HG03565 (cell line): ENCODE measurements at regions not wholly inside any gene's neighbourhood (a gene's known extent, or its start where the extent isn't known, plus 50 kb on each side); places are given as distances from the start of the nearest gene placed in this dataset.

Source experiments
- ATAC-seq: cut with Tn5 transposase; IDR thresholded peaks from one replicate; pipeline ENCODE4 v1.9.1; 2021; ENCODE audit warnings: mild to moderate bottlenecking, moderate library complexity; ENCODE audit not compliant: unreplicated experiment

DNA sequence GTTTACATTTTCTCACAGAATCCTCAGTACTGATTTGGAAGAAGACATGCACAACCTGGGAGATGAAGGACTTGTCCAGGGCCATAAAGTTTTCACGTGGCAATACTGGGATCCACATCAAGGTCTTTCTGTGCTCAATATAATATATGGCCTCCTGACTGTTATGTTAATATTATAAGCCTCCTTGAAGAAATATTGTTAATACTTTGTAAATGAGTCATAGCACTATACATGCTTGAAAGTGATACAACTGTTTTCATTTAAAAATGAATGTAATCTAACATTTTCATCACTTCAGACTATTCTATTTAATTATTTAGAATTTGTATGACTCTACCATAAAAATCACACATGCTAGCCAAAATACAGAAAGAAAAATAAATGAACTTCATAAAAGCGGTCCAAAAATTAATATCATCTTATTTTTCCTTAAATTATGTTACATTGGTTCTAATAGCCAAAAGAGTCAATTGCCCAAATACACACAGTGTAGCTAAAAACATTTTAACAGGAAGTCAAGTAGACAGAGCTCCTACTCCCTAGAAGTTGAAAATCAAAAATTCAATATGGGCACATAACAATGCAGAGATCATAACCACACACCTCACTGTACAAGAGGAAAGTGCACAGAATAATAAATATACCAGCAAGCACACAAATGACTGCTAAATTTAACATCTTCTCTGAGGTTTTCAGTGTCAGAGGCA, 188.0 kb upstream of the HDDC2 start:
- no peak for ATAC-seq

DNA sequence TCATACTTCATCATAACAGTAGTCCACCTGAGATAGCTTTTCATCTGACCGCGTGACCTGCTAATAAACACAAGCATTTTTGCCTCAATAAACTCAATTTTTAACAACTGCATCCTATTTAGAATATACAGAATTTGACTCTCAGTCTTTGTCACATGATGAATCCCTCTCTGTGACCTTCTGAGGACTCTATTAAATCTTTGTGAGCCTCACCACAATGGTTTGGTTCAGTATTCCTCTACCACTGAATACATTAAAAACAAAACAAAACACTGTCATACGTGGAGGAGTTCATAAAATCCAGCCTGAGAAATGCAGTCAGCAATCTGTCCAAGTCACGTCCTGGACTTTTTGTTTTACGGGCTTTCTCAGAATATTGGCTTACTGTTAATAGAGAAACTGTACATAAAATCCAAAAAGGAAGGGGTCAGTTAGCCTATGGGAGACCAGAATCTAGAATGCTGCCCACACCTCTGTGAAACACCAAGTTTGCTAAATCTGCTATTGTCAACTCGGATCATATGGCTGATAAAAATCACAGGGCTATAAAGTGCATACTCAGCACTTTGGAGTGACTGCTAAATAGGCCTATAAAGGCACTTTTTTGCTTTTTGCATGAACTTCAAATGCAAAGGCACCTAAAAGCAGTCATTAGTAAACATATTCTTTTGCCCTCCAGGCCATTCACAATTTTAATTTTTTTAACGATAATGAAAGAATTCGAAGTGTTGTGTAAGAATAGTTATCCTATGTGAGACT, 190.3 kb upstream of the HDDC2 start:
- no peak for ATAC-seq

DNA sequence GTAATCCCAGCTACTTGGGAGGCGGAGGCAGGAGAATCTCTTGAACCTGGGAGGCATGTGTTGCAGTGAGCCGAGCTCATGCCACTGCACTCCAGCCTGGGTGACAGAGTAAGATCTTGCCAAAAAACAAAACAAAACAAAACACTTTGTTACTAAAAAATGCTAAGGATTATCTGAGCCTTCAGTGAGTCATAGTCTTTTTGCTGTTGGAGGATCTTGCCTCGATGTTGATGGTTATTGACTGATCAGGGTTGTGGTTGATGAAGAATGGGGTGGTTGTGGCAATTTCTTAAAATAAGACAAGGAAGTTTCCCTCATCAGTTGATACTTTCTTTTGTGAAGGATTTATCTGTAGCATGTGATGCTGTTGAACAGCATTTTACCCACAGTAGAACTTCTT, 196.8 kb upstream of the HDDC2 start:
- no peak for ATAC-seq

DNA sequence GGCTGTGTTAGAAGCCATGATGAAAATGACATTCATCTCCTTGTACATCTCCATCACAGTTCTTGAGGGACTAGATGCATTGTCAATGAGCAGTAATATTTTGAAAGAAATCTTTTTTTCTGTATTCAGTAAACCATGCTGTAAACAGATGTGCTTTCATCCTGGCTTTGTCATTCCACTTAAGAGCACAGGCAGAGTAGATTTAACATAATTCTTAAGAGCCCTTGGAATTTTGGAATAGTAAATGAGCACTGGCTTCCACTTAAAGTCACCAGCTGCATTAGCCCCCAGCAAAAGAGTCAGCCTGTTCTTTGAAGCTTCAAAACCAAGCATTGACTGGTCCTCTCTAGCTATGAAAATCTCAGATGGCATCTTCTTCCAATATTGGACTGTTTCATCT, 197.8 kb upstream of the HDDC2 start:
- ATAC-seq, result no peak

DNA sequence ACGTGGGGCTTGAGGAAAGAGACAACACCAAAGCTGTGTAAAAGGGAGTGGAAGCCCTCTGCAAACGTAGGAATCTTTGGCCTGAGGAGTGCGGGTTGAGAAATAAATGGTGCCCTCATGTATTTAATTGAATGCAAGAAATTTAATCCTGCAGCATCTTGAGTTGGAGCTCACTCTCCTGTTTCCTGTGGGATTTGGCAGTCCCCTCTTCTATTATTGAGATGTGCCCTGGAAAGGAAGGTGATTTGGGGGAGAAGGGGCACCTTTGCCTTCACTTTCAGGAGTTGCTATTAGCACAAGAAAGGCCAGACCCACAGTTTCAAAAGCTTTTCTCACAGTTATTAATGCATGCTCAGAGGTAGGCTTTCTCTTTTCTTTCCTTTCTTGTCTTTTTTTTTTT, 201.4 kb upstream of the HDDC2 start:
- ATAC-seq, result no peak

DNA sequence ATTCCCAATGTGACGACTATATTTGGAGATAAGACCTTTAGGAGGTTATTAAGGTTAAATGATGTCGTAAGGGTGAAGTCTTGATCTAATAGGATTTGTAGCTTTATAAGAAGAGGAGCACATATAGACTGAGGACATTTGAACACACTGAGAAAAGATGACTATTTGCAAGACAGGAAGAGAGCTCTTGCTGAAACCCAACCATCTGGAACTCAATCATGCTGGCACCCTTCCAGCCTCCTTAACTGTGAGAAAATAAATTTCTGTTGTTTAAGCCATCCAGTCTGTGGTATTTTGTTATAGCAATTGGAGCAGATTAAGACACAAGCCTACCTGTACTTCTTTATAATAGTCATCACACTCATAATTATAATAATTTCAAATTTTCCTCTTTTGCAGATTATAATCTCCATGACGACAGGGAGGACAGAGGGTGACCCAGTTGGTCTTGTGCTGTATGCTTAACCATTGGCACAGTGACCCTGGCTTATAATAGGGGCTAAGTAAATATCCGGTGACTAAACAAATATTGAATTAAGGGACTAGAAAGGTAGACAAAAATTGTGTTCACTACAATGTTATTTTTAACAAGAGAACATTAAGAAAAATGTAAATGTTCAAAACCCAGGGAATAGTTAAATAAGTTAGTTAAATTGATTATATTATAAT, 206.4 kb upstream of the HDDC2 start:
- no peak for ATAC-seq

DNA sequence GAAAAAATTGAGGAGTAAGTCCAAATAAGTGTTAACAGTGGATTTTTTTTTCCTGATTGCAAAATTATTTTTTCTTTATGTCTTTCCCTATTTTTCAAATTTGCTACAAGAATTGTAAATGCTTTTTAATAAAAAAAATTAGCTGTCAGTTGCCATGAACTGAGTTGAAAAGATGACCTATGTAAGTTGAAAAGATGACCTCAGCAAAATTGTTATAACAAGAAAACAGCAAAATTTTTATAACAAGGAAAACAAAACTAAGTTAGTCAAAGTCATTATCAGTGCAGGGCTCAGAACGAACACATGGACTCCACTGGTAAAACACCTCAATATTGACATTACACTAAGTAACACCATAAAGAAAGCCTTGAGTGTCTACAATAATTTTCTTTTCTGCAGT, 207.0 kb upstream of the HDDC2 start:
- ATAC-seq, result no peak

DNA sequence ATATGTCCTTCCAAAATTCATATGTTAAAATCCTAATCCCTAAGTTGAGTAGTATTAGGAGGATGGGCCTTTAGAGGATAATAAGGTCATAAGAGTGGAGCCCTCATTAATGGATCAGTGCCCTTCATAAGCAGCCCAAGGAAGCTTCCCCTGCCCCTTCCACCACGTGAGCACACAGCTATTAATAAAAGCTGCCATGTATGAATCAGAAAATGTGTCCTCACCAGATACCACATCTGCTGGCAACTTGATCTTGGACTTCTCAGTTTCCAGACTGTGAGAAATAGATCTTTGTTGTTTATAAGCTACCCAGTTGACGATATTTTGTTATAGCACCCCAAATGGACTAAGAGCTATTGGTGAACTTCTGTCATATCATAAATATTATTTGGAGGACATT, 207.7 kb upstream of the HDDC2 start:
- ATAC-seq, result no peak

DNA sequence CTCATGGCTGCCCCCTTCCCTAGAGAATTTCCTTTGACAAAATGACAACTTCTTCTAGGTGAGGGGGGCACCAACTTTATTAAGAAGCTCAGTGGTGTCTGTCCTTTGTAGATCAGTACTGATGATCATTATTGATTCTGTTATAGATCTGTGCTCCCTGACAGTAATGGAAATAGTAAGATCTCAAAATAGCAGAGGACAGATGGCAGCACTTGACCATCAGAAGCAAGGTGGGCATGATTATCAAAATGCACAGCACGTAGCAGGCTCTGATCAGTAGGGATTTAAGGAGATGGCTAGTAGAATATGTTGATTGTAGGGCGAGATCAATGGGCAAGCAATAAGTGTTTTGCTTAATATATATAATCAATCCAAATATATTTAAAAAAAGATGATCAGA, 208.6 kb upstream of the HDDC2 start:
- ATAC-seq, result no peak

DNA sequence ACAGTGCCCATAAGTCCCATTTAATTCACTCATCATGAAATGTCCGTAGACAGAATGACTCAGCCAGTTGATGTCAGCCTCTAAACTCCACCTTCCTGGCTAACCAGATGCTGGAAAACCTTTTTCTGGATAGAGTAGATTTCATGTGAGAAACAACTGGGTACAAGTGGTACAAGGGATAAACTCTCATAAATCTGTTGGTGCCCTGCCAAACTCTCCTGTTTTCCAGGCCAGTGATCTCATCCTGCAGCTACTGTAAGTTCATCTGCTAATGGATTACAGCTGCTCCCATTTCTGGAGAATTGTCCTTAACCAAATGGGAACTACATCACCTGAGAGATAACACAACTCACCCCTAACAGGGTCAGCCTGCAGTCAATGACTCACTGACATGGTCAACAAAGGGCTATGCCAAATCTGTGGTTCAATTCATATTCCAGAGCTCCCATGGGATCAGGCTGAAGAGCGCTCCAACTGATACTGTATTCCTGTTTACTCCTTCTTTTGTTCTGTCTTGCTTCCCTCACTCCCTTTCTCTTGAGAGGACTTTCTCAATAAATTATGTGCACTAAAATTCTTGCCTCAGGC, 210.1 kb upstream of the HDDC2 start:
- no peak for ATAC-seq

DNA sequence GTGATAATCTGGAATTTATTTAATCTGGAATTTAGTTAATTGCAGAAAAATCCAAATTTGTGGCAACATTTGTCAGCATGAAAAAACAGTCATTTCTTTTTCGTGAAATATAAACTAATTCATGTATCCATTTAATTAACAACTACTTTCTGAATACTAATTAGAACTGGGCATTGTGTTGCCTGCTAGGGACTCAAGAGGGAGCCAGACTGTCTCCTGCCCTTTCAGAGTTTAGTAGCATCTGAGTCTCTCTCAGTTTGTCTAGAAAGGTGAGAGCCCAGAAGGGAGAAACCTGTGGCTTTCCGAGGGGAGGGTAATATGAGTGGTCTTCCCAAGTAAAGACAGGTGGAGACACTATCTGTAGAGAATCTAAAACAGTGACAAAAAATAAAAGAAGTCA, 210.9 kb upstream of the HDDC2 start:
- ATAC-seq, result peak; percentile 63

DNA sequence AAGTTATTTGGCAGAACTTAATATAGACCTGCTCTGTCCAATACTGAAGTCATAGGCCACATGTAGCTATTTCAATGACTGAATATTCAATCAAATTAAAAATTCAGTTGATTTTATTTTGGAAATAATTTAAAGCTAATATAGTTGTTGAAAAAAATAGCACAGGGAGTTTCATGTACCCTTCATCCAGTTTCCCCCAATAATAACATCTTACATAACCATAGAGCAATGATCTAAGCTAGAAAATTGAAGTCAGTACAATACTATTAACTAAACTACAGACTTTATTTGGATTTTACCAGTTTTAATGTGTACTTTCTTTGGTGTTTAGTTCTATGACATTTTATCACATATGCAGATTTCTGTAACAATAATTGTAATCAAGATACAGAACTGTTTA, 212.2 kb upstream of the HDDC2 start:
- no peak for ATAC-seq

DNA sequence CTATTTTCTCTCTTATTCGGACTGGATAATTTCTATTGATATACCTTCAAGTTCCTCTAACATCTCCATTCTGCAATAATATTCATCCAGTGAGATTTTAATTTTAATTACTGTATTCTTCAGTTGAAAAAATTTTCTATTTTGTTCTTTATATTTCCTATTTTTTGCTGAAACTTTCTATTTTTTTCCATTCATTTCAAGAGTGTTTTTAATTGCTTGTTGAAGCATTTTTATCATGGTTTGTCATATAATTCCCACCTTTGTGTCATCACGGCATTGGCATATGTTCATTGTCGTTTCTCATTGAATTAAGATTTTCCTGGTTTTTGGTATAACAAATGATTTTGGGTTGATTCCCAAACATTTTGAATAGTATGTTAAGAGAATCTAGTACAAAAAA, 214.9 kb upstream of the HDDC2 start:
- no peak for ATAC-seq

DNA sequence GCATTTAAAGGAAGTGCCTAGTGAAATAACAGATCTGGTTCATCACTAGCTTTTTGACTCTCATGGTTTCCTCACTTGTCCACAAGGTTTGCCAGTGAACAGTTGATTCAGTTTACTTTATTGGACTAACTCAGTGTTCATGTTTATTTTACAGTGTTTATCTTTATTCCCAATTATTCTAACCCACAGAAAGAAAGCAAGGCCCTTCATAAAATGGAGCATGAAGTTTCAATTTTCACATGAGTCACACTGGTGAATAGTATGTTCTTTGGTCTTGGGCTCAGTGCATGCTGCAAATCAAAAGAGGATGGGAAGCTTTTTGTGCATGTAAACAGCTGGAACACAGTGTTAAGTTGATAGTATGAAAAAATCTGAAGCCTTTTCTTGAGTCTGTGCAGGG, 217.6 kb upstream of the HDDC2 start:
- ATAC-seq, result no peak

DNA sequence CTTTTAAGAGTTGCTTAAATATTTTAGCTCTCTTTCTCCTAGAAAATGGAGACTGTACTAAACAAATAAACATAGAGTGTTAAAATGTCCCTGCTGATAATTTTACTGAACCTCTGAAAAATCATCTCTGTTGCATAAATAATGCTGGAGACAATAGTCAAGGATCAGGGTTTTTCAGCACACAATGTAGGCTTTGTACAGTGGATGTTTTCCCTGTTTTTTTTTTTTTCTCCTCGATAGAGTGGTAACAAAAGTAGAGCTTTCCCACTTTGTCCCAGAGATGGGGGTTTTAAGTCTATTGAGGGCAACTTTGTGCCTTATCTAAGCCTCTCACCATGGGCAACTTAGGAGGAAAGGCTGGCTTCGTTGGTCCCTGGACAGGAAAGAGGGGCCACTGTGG, 222.6 kb upstream of the HDDC2 start:
- ATAC-seq, result no peak

DNA sequence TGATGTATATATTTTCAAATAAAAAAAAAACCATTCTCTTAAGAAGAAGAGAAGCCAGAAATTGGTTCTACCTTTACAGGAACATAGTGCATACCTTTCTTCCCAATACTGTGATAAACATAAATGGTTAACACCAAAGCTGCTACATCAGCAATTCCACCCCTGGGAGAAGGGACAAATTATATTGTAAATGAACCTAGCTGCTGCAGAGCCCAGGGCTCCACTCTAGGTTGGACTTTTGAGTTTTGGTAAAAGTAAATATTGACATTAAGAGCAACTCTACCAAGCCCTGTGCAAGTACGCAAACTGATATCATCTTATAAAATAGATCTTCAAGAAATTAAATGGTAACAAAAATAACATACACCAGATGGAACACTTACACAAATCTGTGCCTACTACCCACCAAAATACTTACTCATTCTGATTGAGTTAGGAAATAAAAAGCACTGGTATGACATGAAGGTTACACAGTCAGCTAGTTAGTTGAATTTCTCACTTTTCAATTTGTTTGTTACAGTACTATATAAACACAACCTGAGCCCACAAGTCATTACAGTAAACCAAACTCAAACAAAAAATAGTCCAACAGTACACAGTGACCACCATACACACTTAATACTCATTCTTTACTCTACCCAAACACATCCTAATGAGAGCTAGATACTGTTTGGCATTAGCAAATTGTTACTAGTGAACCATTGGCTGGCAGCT, 223.3 kb upstream of the HEY2 start:
- no peak for ATAC-seq

DNA sequence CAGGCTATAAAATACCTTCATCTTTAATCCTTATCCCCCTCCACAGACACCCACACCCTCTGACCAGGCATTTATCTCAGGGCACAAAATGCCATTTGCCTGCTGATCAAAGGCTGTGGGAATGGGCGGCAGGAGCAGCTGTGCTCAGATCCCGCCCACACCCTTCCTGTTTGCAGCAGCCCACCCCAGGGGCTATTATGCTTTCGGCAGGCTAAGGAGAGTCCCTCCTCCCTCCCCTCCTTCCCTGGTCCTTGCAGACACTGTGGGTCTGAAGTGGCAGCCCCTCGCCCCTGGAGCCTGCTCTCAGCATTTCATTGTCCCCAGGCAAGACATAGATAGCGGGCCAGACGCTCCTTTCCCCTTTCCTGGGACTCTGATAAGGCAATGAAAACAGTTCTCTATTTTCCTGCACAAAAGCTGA, 220.8 kb upstream of the HEY2 start:
- no peak for ATAC-seq

DNA sequence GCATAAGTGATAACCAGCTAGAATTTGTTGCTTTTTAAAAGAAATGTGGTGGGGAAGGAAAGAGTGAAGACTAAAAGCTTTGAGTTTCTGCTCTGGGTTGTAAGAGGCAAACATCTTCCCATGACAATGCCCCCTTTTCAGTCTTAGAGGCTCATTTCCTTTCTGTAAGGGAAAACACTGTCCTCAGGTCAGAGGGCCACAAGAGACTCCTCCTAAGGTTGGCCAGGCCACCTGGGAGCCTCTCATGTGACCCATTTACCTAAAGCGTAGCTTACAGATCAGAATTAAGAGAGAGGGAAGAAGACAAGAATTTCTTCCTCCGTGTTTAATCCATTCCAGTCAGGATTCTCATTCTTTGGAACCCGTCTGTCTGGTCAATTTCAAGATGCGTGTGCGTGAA, 220.4 kb upstream of the HEY2 start:
- no peak for ATAC-seq

DNA sequence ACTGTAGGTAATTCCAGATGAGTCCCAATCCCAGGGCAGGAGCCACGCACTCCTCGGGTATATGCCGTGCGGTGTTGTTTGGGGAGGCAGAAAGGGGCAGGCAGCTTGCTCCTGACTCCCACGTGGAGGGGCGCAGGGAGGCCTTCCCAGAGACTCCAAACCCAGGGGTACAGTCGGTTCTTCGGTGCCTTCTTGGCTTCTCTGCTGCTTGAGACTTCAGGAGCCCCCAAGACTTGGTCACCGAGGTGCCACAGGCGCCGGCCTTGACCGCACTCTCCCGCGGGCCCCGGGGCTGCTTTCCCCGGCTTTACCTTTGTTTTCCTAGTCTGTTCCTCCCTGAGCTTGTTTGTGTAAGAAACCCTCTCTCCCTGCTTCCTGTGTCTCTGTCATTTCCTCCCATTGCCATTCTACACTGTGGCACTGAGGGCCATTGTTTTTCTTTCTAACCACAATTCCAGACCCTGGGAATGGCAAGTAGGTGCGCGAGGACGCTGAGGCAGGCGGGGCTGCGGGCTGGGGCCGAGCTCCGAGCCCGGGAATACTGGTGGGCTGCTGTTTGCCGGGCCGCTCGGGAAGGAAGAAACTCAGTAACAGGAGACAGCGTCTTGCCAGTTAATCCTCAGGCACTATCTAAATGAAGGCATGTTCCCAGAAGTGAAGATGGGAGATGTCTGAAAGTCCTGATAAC, 215.6 kb upstream of the HEY2 start:
- ATAC-seq, result no peak

DNA sequence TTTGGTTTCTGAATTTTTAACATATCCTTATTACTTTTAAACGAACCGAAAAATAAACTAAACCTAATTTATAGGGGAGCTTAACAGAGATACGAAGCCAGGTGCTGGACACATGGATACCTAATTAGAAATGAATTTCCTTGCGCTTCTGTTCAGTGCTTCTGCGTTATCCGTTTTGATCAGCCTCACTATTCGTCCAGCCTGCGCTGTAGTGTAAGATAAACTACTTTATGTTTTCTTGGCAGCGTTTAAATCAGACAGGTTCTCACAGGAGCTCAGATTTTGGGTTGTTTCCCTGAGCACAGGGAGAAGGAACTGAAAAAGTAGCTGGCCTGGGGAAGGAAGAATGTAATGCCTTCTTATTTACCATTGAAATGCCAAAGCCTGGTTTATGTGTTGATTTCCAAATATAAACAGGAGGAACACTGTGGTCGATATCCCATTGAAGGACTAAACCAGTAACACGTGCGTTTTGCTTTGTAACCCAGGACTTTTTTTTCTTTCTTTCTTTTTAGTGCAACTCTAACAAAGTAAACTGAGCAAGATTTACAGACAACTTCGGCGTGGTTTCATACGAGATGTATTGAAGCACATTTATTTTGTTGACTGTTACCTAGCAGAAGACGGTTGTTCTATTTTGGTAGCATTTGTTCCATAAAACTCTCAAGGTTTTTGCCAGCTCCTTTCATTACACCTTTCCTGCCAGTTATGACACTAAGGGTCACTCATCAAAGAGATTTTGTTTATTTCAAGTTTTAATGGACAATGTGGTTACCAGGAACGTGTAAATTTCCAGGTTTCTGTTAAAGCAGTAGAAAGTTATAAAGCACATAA, 214.8 kb upstream of the HEY2 start:
- no peak for ATAC-seq
